Left ventricle myocardium inferior (tissue), 1 donor: ENCODE measurements at regions not wholly inside any gene's neighbourhood (a gene's known extent, or its start where the extent isn't known, plus 50 kb on each side); places are given as distances from the start of the nearest gene placed in this dataset.

Experiments used
- DNase-seq: peaks from one replicate; pipeline ENCODE4 v3.0.0-alpha.2; 2020
- H3K27ac ChIP-seq: fragments of 200-600 bp; replicated peaks from 2 replicates; pipeline ENCODE4 v1.8.0; 2021
- H3K27me3 ChIP-seq: fragments of 200-600 bp; 2 replicates; pipeline ENCODE4 v1.8.0; 2021; ENCODE audit warnings: low read depth
- H3K36me3 ChIP-seq: fragments of 200-600 bp; 2 replicates; pipeline ENCODE4 v1.8.0; 2021
- H3K4me1 ChIP-seq: fragments of 200-600 bp; 2 replicates; pipeline ENCODE4 v1.8.0; 2021
- H3K4me3 ChIP-seq: fragments of 200-600 bp; 2 replicates; pipeline ENCODE4 v1.8.0; 2021; ENCODE audit warnings: mild to moderate bottlenecking, moderate library complexity
- H3K9me3 ChIP-seq: fragments of 200-600 bp; replicated peaks from 2 replicates; pipeline ENCODE4 v1.8.0; 2021
- CTCF ChIP-seq: fragments of 200-600 bp; IDR thresholded peaks from 2 replicates; pipeline ENCODE4 v1.8.0; 2021; ENCODE audit warnings: antibody characterized with exemption, mild to moderate bottlenecking, borderline replicate concordance
- intact Hi-C: fragments of 100-400 bp; cut with micrococcal nuclease; formaldehyde crosslinking; loops from one replicate; pipeline ENCODE4 v1.11.0; 2022
- donor health status: DM: no; HTN: yes; CAD: no; lungs with severe emphysema.

- intact Hi-C loops: no loop called here
- Histone ChIP-seq H3K9me3 (peaks cover 7% of the 10 kb centered on the region), H3K27me3 (no peaks in the 10 kb centered on the region), H3K4me1 (no peaks in the 10 kb centered on the region), H3K27ac (no peak overlapping the region), H3K36me3 (no peaks in the 10 kb centered on the region), H3K4me3 (no peak overlapping the region)
- no peak for TF ChIP-seq CTCF
- DNase-seq: no peak
Observed at GRCh38 chr18:38993342-38993741, 1427.7 kb upstream of the CELF4 start.

GRCh38 chr18:38984968-38985367 is 1419.4 kb upstream of the CELF4 start:
- no peak for TF ChIP-seq CTCF
- intact Hi-C loops: no loop called here
- no peaks in the 10 kb centered on the region for H3K4me1 ChIP-seq
- no peak overlapping the region for H3K27ac ChIP-seq
- no peaks in the 10 kb centered on the region for H3K36me3 ChIP-seq
- no peaks in the 10 kb centered on the region for H3K9me3 ChIP-seq
- DNase-seq: no peak
- no peaks in the 10 kb centered on the region for H3K27me3 ChIP-seq
- no peak overlapping the region for H3K4me3 ChIP-seq

GRCh38 chr18:38982072-38982471 is 1416.5 kb upstream of the CELF4 start:
- TF ChIP-seq CTCF: no peak
- no peaks in the 10 kb centered on the region for H3K36me3 ChIP-seq
- no peaks in the 10 kb centered on the region for H3K27me3 ChIP-seq
- H3K4me1 ChIP-seq: no peaks in the 10 kb centered on the region
- H3K4me3 ChIP-seq: no peak overlapping the region
- intact Hi-C loops: no loop called here
- H3K27ac ChIP-seq: no peak overlapping the region
- no peak for DNase-seq
- peaks cover 4% of the 10 kb centered on the region for H3K9me3 ChIP-seq

- Histone ChIP-seq H3K27ac (no peak overlapping the region), H3K4me1 (no peaks in the 10 kb centered on the region), H3K27me3 (no peaks in the 10 kb centered on the region), H3K36me3 (no peaks in the 10 kb centered on the region), H3K4me3 (no peak overlapping the region), H3K9me3 (peaks cover 4% of the 10 kb centered on the region)
- intact Hi-C loops: no loop called here
- no peak for DNase-seq
- TF ChIP-seq CTCF: no peak
Observed at GRCh38 chr18:38981389-38981788, 1415.8 kb upstream of the CELF4 start.

- Histone ChIP-seq H3K4me3 (no peak overlapping the region), H3K4me1 (no peaks in the 10 kb centered on the region), H3K9me3 (peaks cover 4% of the 10 kb centered on the region), H3K27ac (no peak overlapping the region), H3K36me3 (no peaks in the 10 kb centered on the region), H3K27me3 (no peaks in the 10 kb centered on the region)
- intact Hi-C loops: no loop called here
- no peak for DNase-seq
- TF ChIP-seq CTCF: no peak
Observed at GRCh38 chr18:38980420-38980819, 1414.8 kb upstream of the CELF4 start.

GRCh38 chr18:38972571-38972970 is 1407.0 kb upstream of the CELF4 start:
- no peak for TF ChIP-seq CTCF
- intact Hi-C loops: no loop called here
- Histone ChIP-seq H3K27me3 (no peaks in the 10 kb centered on the region), H3K4me1 (no peaks in the 10 kb centered on the region), H3K9me3 (peaks cover 33% of the 10 kb centered on the region), H3K36me3 (no peaks in the 10 kb centered on the region), H3K4me3 (no peak overlapping the region), H3K27ac (no peak overlapping the region)
- DNase-seq: no peak
